ENCODE measurements at regions not wholly inside any gene's neighbourhood (a gene's known extent, or its start where the extent isn't known, plus 50 kb on each side); places are given as distances from the start of the nearest gene placed in this dataset.

- Histone ChIP-seq H3K9me3 (ENCODE audit: control insufficient read depth in 5 of 5, low read length in 5 of 5) (no peaks in the 10 kb centered on the region), H3K4me3 (ENCODE audit: low read depth in 1 of 5, low read length in 5 of 5) (no peak overlapping the region), H3K27ac (ENCODE audit: low read depth, low read length) (no peak overlapping the region), H3K9ac (ENCODE audit: low read length in 5 of 5) (no peak overlapping the region), H3K27me3 (ENCODE audit: control insufficient read depth in 5 of 5, insufficient read depth in 4 of 5, low read length in 5 of 5) (no peaks in the 10 kb centered on the region), H3K36me3 (ENCODE audit: control insufficient read depth in 5 of 5, insufficient read depth in 5 of 5, low read length in 5 of 5) (no peaks in the 10 kb centered on the region), H3K4me1 (ENCODE audit: control insufficient read depth in 5 of 5, insufficient read depth in 5 of 5, low read length in 5 of 5) (peaks cover 0 to 35% (median 22%) of the 10 kb centered on the region in 5 donors)
Measured at GRCh38 chr4:155509555-155509954, 132.8 kb upstream of the MAP9 start.

GRCh38 chr4:155506745-155507144 is 130.0 kb upstream of the MAP9 start:
- H3K27ac ChIP-seq (ENCODE audit: low read depth, low read length): no peak overlapping the region
- H3K9me3 ChIP-seq (ENCODE audit: control insufficient read depth in 5 of 5, low read length in 5 of 5): peaks cover 0 to 4% (median 0%) of the 10 kb centered on the region in 5 donors
- H3K27me3 ChIP-seq (ENCODE audit: control insufficient read depth in 5 of 5, insufficient read depth in 4 of 5, low read length in 5 of 5): no peaks in the 10 kb centered on the region
- H3K4me1 ChIP-seq (ENCODE audit: control insufficient read depth in 5 of 5, insufficient read depth in 5 of 5, low read length in 5 of 5): peaks cover 0 to 20% (median 3%) of the 10 kb centered on the region in 5 donors
- H3K36me3 ChIP-seq (ENCODE audit: control insufficient read depth in 5 of 5, insufficient read depth in 5 of 5, low read length in 5 of 5): no peaks in the 10 kb centered on the region
- H3K4me3 ChIP-seq (ENCODE audit: low read depth in 1 of 5, low read length in 5 of 5): no peak overlapping the region
- no peak overlapping the region for H3K9ac ChIP-seq (ENCODE audit: low read length in 5 of 5)

- H3K27me3 ChIP-seq (ENCODE audit: control insufficient read depth in 5 of 5, insufficient read depth in 4 of 5, low read length in 5 of 5): no peaks in the 10 kb centered on the region
- H3K4me1 ChIP-seq (ENCODE audit: control insufficient read depth in 5 of 5, insufficient read depth in 5 of 5, low read length in 5 of 5): peaks cover 0 to 20% (median 3%) of the 10 kb centered on the region in 5 donors
- H3K27ac ChIP-seq (ENCODE audit: low read depth, low read length): no peak overlapping the region
- H3K9ac ChIP-seq (ENCODE audit: low read length in 5 of 5): no peak overlapping the region
- no peaks in the 10 kb centered on the region for H3K36me3 ChIP-seq (ENCODE audit: control insufficient read depth in 5 of 5, insufficient read depth in 5 of 5, low read length in 5 of 5)
- no peak overlapping the region for H3K4me3 ChIP-seq (ENCODE audit: low read depth in 1 of 5, low read length in 5 of 5)
- H3K9me3 ChIP-seq (ENCODE audit: control insufficient read depth in 5 of 5, low read length in 5 of 5): peaks cover 0 to 4% (median 0%) of the 10 kb centered on the region in 5 donors
Measured at GRCh38 chr4:155505321-155505720, 128.6 kb upstream of the MAP9 start.

GRCh38 chr4:155497306-155497705 is 120.5 kb upstream of the MAP9 start:
- Histone ChIP-seq H3K4me3 (ENCODE audit: low read depth in 1 of 5, low read length in 5 of 5) (no peak overlapping the region), H3K9ac (ENCODE audit: low read length in 5 of 5) (no peak overlapping the region), H3K9me3 (ENCODE audit: control insufficient read depth in 5 of 5, low read length in 5 of 5) (no peaks in the 10 kb centered on the region), H3K27me3 (ENCODE audit: control insufficient read depth in 5 of 5, insufficient read depth in 4 of 5, low read length in 5 of 5) (no peaks in the 10 kb centered on the region), H3K27ac (ENCODE audit: low read depth, low read length) (no peak overlapping the region), H3K36me3 (ENCODE audit: control insufficient read depth in 5 of 5, insufficient read depth in 5 of 5, low read length in 5 of 5) (no peaks in the 10 kb centered on the region), H3K4me1 (ENCODE audit: control insufficient read depth in 5 of 5, insufficient read depth in 5 of 5, low read length in 5 of 5) (no peaks in the 10 kb centered on the region)

- Histone ChIP-seq H3K27me3 (ENCODE audit: control insufficient read depth in 5 of 5, insufficient read depth in 4 of 5, low read length in 5 of 5) (no peaks in the 10 kb centered on the region), H3K9ac (ENCODE audit: low read length in 5 of 5) (no peak overlapping the region), H3K4me1 (ENCODE audit: control insufficient read depth in 5 of 5, insufficient read depth in 5 of 5, low read length in 5 of 5) (peaks cover 0 to 8% (median 7%) of the 10 kb centered on the region in 5 donors), H3K9me3 (ENCODE audit: control insufficient read depth in 5 of 5, low read length in 5 of 5) (no peaks in the 10 kb centered on the region), H3K36me3 (ENCODE audit: control insufficient read depth in 5 of 5, insufficient read depth in 5 of 5, low read length in 5 of 5) (no peaks in the 10 kb centered on the region), H3K27ac (ENCODE audit: low read depth, low read length) (no peak overlapping the region), H3K4me3 (ENCODE audit: low read depth in 1 of 5, low read length in 5 of 5) (no peak overlapping the region)
Measured at GRCh38 chr4:155496294-155496626, 119.5 kb upstream of the MAP9 start.

GRCh38 chr4:155495572-155496293 is 119.0 kb upstream of the MAP9 start:
- no peak overlapping the region for H3K9ac ChIP-seq (ENCODE audit: low read length in 5 of 5)
- H3K4me3 ChIP-seq (ENCODE audit: low read depth in 1 of 5, low read length in 5 of 5): no peak overlapping the region
- no peak overlapping the region for H3K27ac ChIP-seq (ENCODE audit: low read depth, low read length)
- no peaks in the 10 kb centered on the region for H3K27me3 ChIP-seq (ENCODE audit: control insufficient read depth in 5 of 5, insufficient read depth in 4 of 5, low read length in 5 of 5)
- H3K9me3 ChIP-seq (ENCODE audit: control insufficient read depth in 5 of 5, low read length in 5 of 5): no peaks in the 10 kb centered on the region
- peaks cover 0 to 13% (median 12%) of the 10 kb centered on the region in 5 donors for H3K4me1 ChIP-seq (ENCODE audit: control insufficient read depth in 5 of 5, insufficient read depth in 5 of 5, low read length in 5 of 5)
- H3K36me3 ChIP-seq (ENCODE audit: control insufficient read depth in 5 of 5, insufficient read depth in 5 of 5, low read length in 5 of 5): no peaks in the 10 kb centered on the region

- Histone ChIP-seq H3K36me3 (ENCODE audit: control insufficient read depth in 5 of 5, insufficient read depth in 5 of 5, low read length in 5 of 5) (no peaks in the 10 kb centered on the region), H3K27me3 (ENCODE audit: control insufficient read depth in 5 of 5, insufficient read depth in 4 of 5, low read length in 5 of 5) (no peaks in the 10 kb centered on the region), H3K4me3 (ENCODE audit: low read depth in 1 of 5, low read length in 5 of 5) (no peak overlapping the region), H3K27ac (ENCODE audit: low read depth, low read length) (no peak overlapping the region), H3K9ac (ENCODE audit: low read length in 5 of 5) (no peak overlapping the region), H3K9me3 (ENCODE audit: control insufficient read depth in 5 of 5, low read length in 5 of 5) (no peaks in the 10 kb centered on the region), H3K4me1 (ENCODE audit: control insufficient read depth in 5 of 5, insufficient read depth in 5 of 5, low read length in 5 of 5) (peaks cover 0 to 14% (median 12%) of the 10 kb centered on the region in 5 donors)
Measured at GRCh38 chr4:155494037-155494718, 117.4 kb upstream of the MAP9 start.

GRCh38 chr4:155491336-155492120 is 114.8 kb upstream of the MAP9 start:
- H3K36me3 ChIP-seq (ENCODE audit: control insufficient read depth in 5 of 5, insufficient read depth in 5 of 5, low read length in 5 of 5): no peaks in the 10 kb centered on the region
- H3K4me1 ChIP-seq (ENCODE audit: control insufficient read depth in 5 of 5, insufficient read depth in 5 of 5, low read length in 5 of 5): peaks cover 0 to 14% (median 12%) of the 10 kb centered on the region in 5 donors
- H3K9ac ChIP-seq (ENCODE audit: low read length in 5 of 5): no peak overlapping the region
- no peak overlapping the region for H3K27ac ChIP-seq (ENCODE audit: low read depth, low read length)
- peak overlapping the region in 1 of 5 donors; percentile 1 for H3K4me3 ChIP-seq (ENCODE audit: low read depth in 1 of 5, low read length in 5 of 5)
- no peaks in the 10 kb centered on the region for H3K27me3 ChIP-seq (ENCODE audit: control insufficient read depth in 5 of 5, insufficient read depth in 4 of 5, low read length in 5 of 5)
- no peaks in the 10 kb centered on the region for H3K9me3 ChIP-seq (ENCODE audit: control insufficient read depth in 5 of 5, low read length in 5 of 5)

- H3K4me1 ChIP-seq (ENCODE audit: control insufficient read depth in 5 of 5, insufficient read depth in 5 of 5, low read length in 5 of 5): peaks cover 0 to 14% (median 12%) of the 10 kb centered on the region in 5 donors
- no peak overlapping the region for H3K27ac ChIP-seq (ENCODE audit: low read depth, low read length)
- H3K27me3 ChIP-seq (ENCODE audit: control insufficient read depth in 5 of 5, insufficient read depth in 4 of 5, low read length in 5 of 5): no peaks in the 10 kb centered on the region
- H3K36me3 ChIP-seq (ENCODE audit: control insufficient read depth in 5 of 5, insufficient read depth in 5 of 5, low read length in 5 of 5): no peaks in the 10 kb centered on the region
- no peak overlapping the region for H3K4me3 ChIP-seq (ENCODE audit: low read depth in 1 of 5, low read length in 5 of 5)
- no peak overlapping the region for H3K9ac ChIP-seq (ENCODE audit: low read length in 5 of 5)
- H3K9me3 ChIP-seq (ENCODE audit: control insufficient read depth in 5 of 5, low read length in 5 of 5): no peaks in the 10 kb centered on the region
Measured at GRCh38 chr4:155489271-155489670, 112.5 kb upstream of the MAP9 start.

- no peaks in the 10 kb centered on the region for H3K27me3 ChIP-seq (ENCODE audit: control insufficient read depth in 5 of 5, insufficient read depth in 4 of 5, low read length in 5 of 5)
- H3K9ac ChIP-seq (ENCODE audit: low read length in 5 of 5): no peak overlapping the region
- no peak overlapping the region for H3K27ac ChIP-seq (ENCODE audit: low read depth, low read length)
- no peaks in the 10 kb centered on the region for H3K36me3 ChIP-seq (ENCODE audit: control insufficient read depth in 5 of 5, insufficient read depth in 5 of 5, low read length in 5 of 5)
- H3K4me3 ChIP-seq (ENCODE audit: low read depth in 1 of 5, low read length in 5 of 5): no peak overlapping the region
- H3K4me1 ChIP-seq (ENCODE audit: control insufficient read depth in 5 of 5, insufficient read depth in 5 of 5, low read length in 5 of 5): peaks cover 0 to 14% (median 12%) of the 10 kb centered on the region in 5 donors
- no peaks in the 10 kb centered on the region for H3K9me3 ChIP-seq (ENCODE audit: control insufficient read depth in 5 of 5, low read length in 5 of 5)
Measured at GRCh38 chr4:155488691-155489090, 111.9 kb upstream of the MAP9 start.

Data from subcutaneous abdominal adipose tissue (tissue), 5 donors.